HG02970 (cell line): ENCODE measurements at regions not wholly inside any gene's neighbourhood (a gene's known extent, or its start where the extent isn't known, plus 50 kb on each side); places are given as distances from the start of the nearest gene placed in this dataset.
"Not testable (repeated sequence)": the region's sequence is repeated elsewhere in the genome, so short reads cannot be mapped to it uniquely, and the experiment has no call there.

ENCODE experiments used
- ATAC-seq: cut with Tn5 transposase; IDR thresholded peaks from one replicate; pipeline ENCODE4 v1.9.1; 2021; ENCODE audit warnings: mild to moderate bottlenecking, moderate library complexity, moderate number of reproducible peaks; ENCODE audit not compliant: unreplicated experiment, low FRiP score

GRCh38 chr10:42533866-42534265, 104.5 kb downstream of the ZNF33B start:
- ATAC-seq = not testable (repeated sequence)

DNA sequence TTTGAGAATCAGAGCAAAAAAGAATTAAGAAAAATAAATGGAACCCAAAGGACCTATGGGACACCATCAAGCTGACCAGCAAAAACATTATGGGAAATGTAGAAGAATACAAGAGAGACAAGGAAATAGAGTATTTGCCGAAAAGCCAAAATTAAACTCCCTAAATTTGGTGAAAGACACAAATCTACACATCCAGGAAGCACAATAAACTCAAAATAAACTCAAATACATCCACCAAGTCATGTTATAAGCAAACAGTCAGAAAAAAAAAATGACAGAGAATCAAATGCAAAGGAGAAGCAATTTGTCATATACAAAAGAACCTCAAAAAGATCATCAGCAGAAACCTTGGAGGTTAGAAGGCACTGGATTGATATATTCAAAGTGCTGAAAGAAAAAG, 105.4 kb downstream of the ZNF33B start:
- no peak for ATAC-seq

DNA sequence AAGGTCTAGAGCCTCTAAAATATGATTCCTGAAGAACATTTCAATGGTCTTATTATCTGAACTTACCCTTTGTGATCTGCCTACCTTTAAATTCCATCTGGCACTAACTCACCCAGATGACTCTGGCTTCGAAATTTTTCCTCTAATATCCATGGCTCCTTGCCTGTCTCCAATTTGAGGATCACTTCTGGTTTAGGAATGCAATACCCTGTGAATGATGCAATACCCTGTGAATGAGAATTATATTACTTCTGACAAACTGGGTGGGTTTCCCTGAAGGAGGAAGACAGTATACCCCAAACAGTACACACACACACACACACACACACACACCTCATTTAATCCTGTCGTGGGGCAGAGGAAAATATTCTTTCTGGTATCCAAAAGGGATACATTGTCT, 115.3 kb downstream of the ZNF33B start:
- no peak for ATAC-seq

GRCh38 chr10:42519761-42520460, 118.5 kb downstream of the ZNF33B start:
- no peak for ATAC-seq

DNA sequence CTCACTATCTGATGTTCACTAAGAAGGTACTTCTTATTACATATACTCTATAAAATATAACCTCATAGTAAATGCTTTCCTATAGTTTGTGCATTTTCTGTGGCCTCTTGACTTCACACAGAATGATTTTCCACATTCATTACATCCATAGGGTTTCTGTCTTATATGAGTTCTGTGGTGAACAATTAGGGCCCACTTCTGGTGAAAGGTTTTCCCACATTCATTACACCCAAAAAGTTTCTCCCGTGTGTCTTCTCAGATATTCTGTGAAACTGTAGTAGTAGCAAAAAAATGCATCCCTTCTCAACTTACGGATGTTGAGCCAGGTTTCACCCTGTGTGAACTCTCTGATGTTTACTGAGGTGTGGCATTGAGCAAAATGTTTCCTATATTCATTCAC, 119.3 kb downstream of the ZNF33B start:
- ATAC-seq = no peak

GRCh38 chr10:42513921-42514320, 124.4 kb downstream of the ZNF33B start:
- ATAC-seq = no peak

- no peak for ATAC-seq
These were observed 146.6 kb downstream of the ZNF33B start for GRCh38 chr10:42491801-42492200.

- ATAC-seq = no peak
These were observed 147.3 kb downstream of the ZNF33B start for GRCh38 chr10:42491001-42491592.

DNA sequence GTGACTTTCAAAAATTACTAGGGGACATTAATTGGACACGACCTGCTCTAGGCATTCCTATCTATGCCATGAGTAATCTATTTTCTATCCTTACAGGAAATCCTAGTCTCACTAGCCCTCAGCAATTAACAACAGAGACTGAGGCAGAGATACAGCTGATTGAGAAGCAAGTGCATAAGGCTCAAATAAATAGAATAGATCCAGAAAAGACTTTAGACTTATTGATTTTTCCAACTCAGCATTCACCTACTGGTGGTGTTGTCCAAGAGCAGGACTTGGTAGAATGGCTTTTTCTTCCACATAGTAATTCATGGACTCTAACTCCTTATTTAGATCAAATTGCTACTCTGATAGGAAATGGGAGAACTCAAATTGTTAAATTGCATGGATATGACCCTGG, 148.0 kb downstream of the ZNF33B start:
- ATAC-seq = no peak

DNA sequence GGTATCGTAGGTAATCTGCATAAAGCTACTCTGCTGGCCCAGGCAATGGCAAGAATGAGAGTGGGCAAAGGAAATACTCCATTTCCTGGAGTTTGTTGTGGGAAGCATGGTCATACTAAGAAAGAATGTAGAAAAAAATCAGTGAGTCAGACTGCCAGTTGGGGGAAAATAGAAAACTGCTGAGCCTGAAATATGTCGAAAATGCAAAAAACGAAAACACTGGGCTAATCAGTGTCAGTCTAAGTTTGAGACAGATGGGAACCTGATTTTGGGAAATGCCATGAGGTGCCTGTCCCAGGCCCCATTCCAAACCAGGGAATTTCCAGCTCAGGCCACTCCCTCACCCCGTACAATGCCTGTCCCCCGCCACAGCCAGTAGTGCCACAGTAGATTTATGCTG, 150.0 kb downstream of the ZNF33B start:
- no peak for ATAC-seq

DNA sequence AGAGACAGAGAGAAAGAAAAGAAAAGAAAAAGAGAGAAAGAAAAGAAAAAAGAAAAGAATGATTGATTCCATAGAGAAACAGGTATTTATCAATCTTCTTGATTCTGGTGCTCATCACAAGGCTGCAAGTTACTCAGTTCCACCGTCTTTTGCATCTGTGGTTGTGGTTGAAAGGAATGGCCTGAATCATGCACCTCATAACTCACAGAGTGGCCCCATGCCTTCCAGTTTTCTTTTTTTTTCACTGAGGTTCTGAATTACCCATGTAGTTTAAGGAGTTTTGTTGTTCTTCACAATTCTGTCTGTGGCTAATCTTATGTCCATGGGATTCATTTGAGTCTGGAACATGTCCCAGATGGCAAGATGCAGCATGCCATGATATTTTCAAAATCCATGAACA, 156.0 kb downstream of the ZNF33B start:
- no peak for ATAC-seq

DNA sequence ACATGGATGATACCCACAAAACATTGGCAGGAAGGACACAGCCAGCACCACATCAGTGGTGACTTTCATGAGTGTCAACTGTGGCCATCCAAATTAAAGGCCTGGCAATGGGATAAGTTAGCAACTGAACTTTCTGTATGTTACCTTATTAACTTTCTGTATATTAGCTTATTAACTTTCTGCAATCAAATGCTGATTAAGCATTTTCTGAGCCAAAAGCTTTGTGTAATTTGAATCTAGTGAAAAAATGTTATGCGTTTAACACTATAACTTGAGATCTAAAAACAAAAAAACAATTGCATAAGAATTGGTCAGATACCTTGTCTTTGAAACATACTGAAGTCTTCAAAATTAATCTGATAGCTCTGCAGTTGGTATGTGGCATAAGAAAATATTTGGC, 159.3 kb downstream of the ZNF33B start:
- ATAC-seq = no peak

DNA sequence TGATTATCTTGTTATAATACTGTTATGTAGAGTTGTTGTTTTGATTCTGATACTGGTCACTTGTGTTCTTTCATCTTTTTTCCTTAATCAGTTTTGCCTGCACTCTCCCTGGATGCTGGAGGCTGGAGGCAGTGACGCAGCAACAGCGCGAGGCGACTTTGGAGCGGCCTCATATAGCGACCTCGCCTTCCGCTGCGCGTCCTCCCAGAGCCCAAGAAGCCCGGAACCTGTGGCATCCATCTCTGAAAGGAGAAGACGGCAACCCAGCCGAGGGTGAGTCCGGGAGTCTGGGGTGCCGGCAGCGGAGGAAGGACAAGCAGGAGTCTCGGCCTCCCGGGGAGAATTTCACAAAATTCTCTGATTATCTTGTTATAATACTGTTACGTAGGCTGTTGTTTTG, 161.2 kb downstream of the ZNF33B start:
- no peak for ATAC-seq

DNA sequence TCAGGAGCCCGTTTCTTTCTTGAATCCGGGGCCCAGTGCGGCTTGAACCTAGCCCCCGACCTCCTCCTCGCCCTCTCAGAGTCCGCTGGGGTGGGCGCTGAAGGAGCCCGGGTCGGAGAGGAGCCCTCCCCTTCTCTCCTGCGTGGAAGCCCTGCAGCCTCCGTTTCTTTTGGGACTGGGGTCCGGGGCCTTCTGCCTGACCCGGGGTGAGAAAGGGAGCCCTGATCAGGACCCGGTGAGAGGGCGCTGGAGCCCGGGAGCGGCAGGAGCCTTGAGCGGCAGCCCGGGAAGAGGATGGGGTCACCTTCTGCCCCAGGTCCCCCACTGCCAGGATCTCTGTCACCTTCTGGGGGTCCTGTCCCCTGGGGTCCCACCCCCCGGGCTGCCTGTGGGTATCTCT, 162.3 kb downstream of the ZNF33B start:
- no peak for ATAC-seq

GRCh38 chr10:42475168-42476098, 162.9 kb downstream of the ZNF33B start:
- ATAC-seq = no peak

DNA sequence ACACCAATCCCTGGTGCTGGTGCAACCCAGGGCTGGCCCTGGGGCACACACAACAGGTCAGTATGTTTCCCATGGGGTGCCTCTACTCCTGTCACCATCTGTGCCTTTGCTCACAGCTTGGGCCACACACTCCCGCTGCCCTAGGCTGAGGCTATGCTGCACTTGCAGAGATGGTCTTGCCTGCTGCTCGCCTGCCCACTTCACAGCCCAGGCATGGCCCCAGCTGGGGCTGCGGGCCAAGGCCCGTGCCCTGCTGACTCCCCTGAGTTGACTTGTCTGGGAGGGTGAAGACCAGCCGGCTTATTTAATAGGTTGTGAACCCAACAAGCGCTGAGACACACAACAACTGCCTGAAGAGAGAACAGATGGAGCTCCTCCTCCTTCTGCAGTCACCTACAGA, 184.1 kb downstream of the ZNF33B start:
- no peak for ATAC-seq

DNA sequence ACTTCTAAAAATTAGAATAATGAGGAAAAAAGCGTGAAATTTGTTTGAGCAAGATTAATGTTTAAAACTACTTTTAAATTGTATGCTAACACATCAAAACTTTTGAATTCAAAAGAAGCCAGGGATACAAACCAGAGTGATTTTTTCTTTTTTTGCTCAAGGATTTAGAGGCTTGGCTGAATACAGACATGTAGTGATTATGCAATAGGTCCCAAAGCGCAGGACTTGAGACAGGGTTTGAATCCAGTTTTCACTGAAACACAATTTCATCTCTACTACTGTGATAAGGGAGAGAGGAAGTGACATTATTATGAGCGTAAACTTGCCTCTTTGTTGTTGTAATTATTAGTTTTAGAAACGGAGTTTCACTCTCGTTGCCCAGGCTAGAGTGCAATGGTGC, 207.3 kb downstream of the ZNF33B start:
- no peak for ATAC-seq

- no peak for ATAC-seq
These were observed 209.8 kb downstream of the ZNF33B start for GRCh38 chr10:42428534-42428933.

DNA sequence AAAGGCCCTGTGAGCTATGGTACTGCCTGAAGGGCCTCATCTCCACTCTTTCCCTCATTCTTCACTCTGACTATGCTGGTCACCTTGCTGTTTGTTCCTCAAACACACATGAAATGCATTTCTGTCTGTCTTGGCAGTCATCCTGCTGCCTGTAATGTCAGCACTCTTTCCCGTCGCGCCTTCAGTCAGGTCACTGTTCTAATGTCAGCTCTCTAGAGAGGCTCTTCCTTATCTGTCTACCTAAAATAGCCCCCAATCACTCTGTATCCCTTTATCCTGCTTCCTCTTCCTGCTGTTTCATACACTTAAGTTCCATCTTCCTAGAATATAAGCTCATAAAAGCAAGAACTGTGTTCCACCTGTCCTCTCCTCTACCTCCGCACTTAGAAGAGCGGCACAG, 215.5 kb downstream of the ZNF33B start:
- ATAC-seq = no peak

DNA sequence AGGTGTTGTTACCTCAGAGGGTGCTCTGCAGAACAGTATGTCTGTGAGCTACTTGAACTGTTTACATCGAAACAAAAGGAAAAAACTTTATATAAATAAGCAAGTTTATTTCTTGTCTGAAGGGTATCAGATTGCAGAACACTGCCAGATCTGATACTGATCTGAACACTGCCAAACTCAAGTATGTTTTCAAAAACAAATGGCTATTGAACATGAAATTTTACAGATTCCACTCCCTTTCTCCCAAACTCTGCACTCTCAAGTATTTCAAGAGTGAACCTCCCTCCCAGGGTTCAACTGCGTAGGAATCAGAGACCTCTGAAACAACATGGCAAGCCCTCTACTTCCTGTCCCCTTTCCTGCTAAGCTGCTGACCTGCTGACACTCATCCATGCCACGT, 216.6 kb downstream of the ZNF33B start:
- no peak for ATAC-seq

DNA sequence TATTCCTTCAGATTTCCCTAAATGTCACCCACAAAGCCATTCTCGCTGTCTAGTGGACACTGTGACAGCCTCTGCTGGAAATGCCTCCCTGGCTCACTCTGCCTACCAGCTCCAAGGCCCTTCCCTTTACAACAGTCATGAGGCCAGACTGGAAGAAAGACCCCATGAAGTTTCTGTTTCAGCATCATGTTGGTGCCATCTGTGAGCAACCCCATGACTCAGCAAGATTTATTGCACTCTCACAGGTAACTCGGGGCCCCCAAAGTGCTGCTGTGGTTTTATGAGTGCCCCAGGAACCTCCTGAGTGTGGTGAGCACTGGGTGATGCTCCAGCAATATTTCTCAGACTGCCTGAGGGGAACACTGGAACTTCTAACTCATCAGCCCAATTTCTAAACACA, 218.6 kb downstream of the ZNF33B start:
- ATAC-seq = no peak
